ENCODE measurements at regions not wholly inside any gene's neighbourhood (a gene's known extent, or its start where the extent isn't known, plus 50 kb on each side); places are given as distances from the start of the nearest gene placed in this dataset.

- TF ChIP-seq CTCF (IDR thresholded peaks at IDR 0.05) (no peak), POLR2A (IDR thresholded peaks at IDR 0.05) (no peak)
Measured at GRCh38 chr15:62515696-62516395, 350.8 kb upstream of the C2CD4B start.

Measured in heart left ventricle (tissue), 13 donors.